Parathyroid adenoma (tissue), 2 donors: ENCODE measurements at regions not wholly inside any gene's neighbourhood (a gene's known extent, or its start where the extent isn't known, plus 50 kb on each side); places are given as distances from the start of the nearest gene placed in this dataset.

Source experiments
- H2AFZ ChIP-seq: fragments of 300-600 bp; sonication (generic); one replicate; pipeline ENCODE4 v1.7.0; 2017; ENCODE audit warnings: antibody characterized with exemption, mild to moderate bottlenecking
- H3K27ac ChIP-seq: fragments of 300-600 bp; sonication (generic); one replicate; pipeline ENCODE4 v1.7.0; 2017
- H3K27me3 ChIP-seq: fragments of 300-600 bp; sonication (generic); one replicate; pipeline ENCODE4 v1.7.0; 2017; ENCODE audit warnings: low read length; ENCODE audit not compliant: control insufficient read depth, insufficient read depth
- H3K36me3 ChIP-seq: fragments of 300-600 bp; sonication (generic); one replicate; pipeline ENCODE4 v1.7.0; 2017; ENCODE audit warnings: low read length; ENCODE audit not compliant: control insufficient read depth, insufficient read depth
- H3K4me1 ChIP-seq: fragments of 300-600 bp; sonication (generic); one replicate; pipeline ENCODE4 v1.7.0; 2017; ENCODE audit warnings: control low read depth
- H3K4me2 ChIP-seq: fragments of 300-600 bp; sonication (generic); one replicate; pipeline ENCODE4 v1.7.0; 2017; ENCODE audit warnings: low read length
- H3K4me3 ChIP-seq: fragments of 300-600 bp; sonication (generic); one replicate; pipeline ENCODE4 v1.7.0; 2017; ENCODE audit warnings: low read depth, low read length
- H3K79me2 ChIP-seq: fragments of 300-600 bp; sonication (generic); one replicate; pipeline ENCODE4 v1.7.0; 2017; ENCODE audit warnings: control low read depth
- H3K9ac ChIP-seq: fragments of 300-600 bp; sonication (generic); one replicate; pipeline ENCODE4 v1.7.0; 2017; ENCODE audit warnings: mild to moderate bottlenecking
- H3K9me3 ChIP-seq: fragments of 300-600 bp; sonication (generic); one replicate; pipeline ENCODE4 v1.7.0; 2017; ENCODE audit warnings: low read length; ENCODE audit not compliant: control insufficient read depth
- CTCF ChIP-seq: fragments of 300-600 bp; sonication (generic); IDR thresholded peaks from one replicate; pipeline ENCODE4 v1.7.0; 2017; ENCODE audit warnings: antibody characterized with exemption, mild to moderate bottlenecking
- donor health status: primary hyperparathyroidism.

- H3K4me1 ChIP-seq = no peaks in the 10 kb centered on the region
- no peaks in the 10 kb centered on the region for H3K27me3 ChIP-seq
- no peak overlapping the region for H3K9ac ChIP-seq
- TF ChIP-seq CTCF = no peak
- H3K79me2 ChIP-seq = no peaks in the 10 kb centered on the region
- H3K9me3 ChIP-seq = no peaks in the 10 kb centered on the region
- no peaks in the 10 kb centered on the region for H3K36me3 ChIP-seq
- no peak overlapping the region for H3K4me3 ChIP-seq
- H2AFZ ChIP-seq = no peak overlapping the region
- H3K4me2 ChIP-seq = no peak overlapping the region
- H3K27ac ChIP-seq = no peak overlapping the region
Observed at GRCh38 chr3:137121704-137122314, 164.0 kb downstream of the IL20RB start.

GRCh38 chr3:137131081-137131480, 173.3 kb downstream of the IL20RB start:
- Histone ChIP-seq H3K27me3 (no peaks in the 10 kb centered on the region), H3K9me3 (no peaks in the 10 kb centered on the region), H2AFZ (no peak overlapping the region), H3K36me3 (no peaks in the 10 kb centered on the region), H3K9ac (no peak overlapping the region), H3K4me1 (no peaks in the 10 kb centered on the region), H3K4me2 (no peak overlapping the region), H3K27ac (no peak overlapping the region), H3K4me3 (no peak overlapping the region), H3K79me2 (no peaks in the 10 kb centered on the region)
- no peak for TF ChIP-seq CTCF

- no peak for TF ChIP-seq CTCF
- no peaks in the 10 kb centered on the region for H3K79me2 ChIP-seq
- no peak overlapping the region for H2AFZ ChIP-seq
- H3K4me1 ChIP-seq = no peaks in the 10 kb centered on the region
- no peak overlapping the region for H3K9ac ChIP-seq
- no peaks in the 10 kb centered on the region for H3K36me3 ChIP-seq
- H3K27me3 ChIP-seq = no peaks in the 10 kb centered on the region
- no peaks in the 10 kb centered on the region for H3K9me3 ChIP-seq
- H3K4me3 ChIP-seq = no peak overlapping the region
- H3K4me2 ChIP-seq = no peak overlapping the region
- no peak overlapping the region for H3K27ac ChIP-seq
Observed at GRCh38 chr3:137134431-137134830, 176.6 kb downstream of the IL20RB start.

- Histone ChIP-seq H3K27me3 (no peaks in the 10 kb centered on the region), H3K4me3 (no peak overlapping the region), H3K36me3 (no peaks in the 10 kb centered on the region), H3K4me1 (no peaks in the 10 kb centered on the region), H3K9me3 (no peaks in the 10 kb centered on the region), H3K4me2 (no peak overlapping the region), H3K27ac (no peak overlapping the region), H3K9ac (no peak overlapping the region), H3K79me2 (no peaks in the 10 kb centered on the region), H2AFZ (no peak overlapping the region)
- TF ChIP-seq CTCF = no peak
Observed at GRCh38 chr3:137148406-137148805, 190.6 kb downstream of the IL20RB start.

GRCh38 chr3:137148917-137149316, 191.1 kb downstream of the IL20RB start:
- Histone ChIP-seq H3K4me3 (no peak overlapping the region), H3K9me3 (no peaks in the 10 kb centered on the region), H3K9ac (no peak overlapping the region), H3K79me2 (no peaks in the 10 kb centered on the region), H3K4me2 (no peak overlapping the region), H3K36me3 (no peaks in the 10 kb centered on the region), H3K27me3 (no peaks in the 10 kb centered on the region), H3K4me1 (no peaks in the 10 kb centered on the region), H2AFZ (no peak overlapping the region), H3K27ac (no peak overlapping the region)
- TF ChIP-seq CTCF = no peak
